ENCODE measurements at regions not wholly inside any gene's neighbourhood (a gene's known extent, or its start where the extent isn't known, plus 50 kb on each side); places are given as distances from the start of the nearest gene placed in this dataset.
"Not testable (repeated sequence)": the region's sequence is repeated elsewhere in the genome, so short reads cannot be mapped to it uniquely, and the experiment has no call there.

- Histone ChIP-seq H3F3A (ENCODE audit: insufficient read depth) (no peaks in the 10 kb centered on the region), H2AFZ (ENCODE audit: low read depth, low read length, severe bottlenecking) (no peak overlapping the region), H3K4me3 (ENCODE audit: insufficient read depth, low read length, poor library complexity, severe bottlenecking) (no peak overlapping the region), H4K20me1 (ENCODE audit: low read depth, low read length) (no peaks in the 10 kb centered on the region), H3K9ac (ENCODE audit: low read length) (no peak overlapping the region), H3K9me2 (replicated peaks; ENCODE audit: insufficient read depth, low read length) (no peaks in the 10 kb centered on the region), H3K4me2 (ENCODE audit: low read depth, low read length, poor library complexity, severe bottlenecking) (no peak overlapping the region), H3K9me3 (ENCODE audit: insufficient read depth, low read length) (peaks cover 6% of the 10 kb centered on the region; the same call in 1 of the 2 replicates), H3K79me2 (ENCODE audit: insufficient read depth, low read length) (no peaks in the 10 kb centered on the region), H3K36me3 (ENCODE audit: low read length) (no peaks in the 10 kb centered on the region), H3K27ac (ENCODE audit: low read depth, low read length) (no peak overlapping the region), H3K27me3 (ENCODE audit: low read length) (no peaks in the 10 kb centered on the region)
- TF ChIP-seq CTCF (IDR thresholded peaks at IDR 0.05; ENCODE audit: insufficient read depth, low read length, poor library complexity, severe bottlenecking) (no peak), EZH2phosphoT487 (conservative IDR thresholded peaks at IDR 0.05; ENCODE audit: low read length) (no peak)
Measured at GRCh38 chr2:161486111-161486510, 70.0 kb downstream of the TBR1 start.

GRCh38 chr2:161488131-161488699 lies 72.1 kb downstream of the TBR1 start:
- Histone ChIP-seq H3K27ac (ENCODE audit: low read depth, low read length) (no peak overlapping the region), H3K27me3 (ENCODE audit: low read length) (no peaks in the 10 kb centered on the region), H2AFZ (ENCODE audit: low read depth, low read length, severe bottlenecking) (no peak overlapping the region), H3F3A (ENCODE audit: insufficient read depth) (no peaks in the 10 kb centered on the region), H4K20me1 (ENCODE audit: low read depth, low read length) (no peaks in the 10 kb centered on the region), H3K9me3 (ENCODE audit: insufficient read depth, low read length) (no peaks in the 10 kb centered on the region), H3K9ac (ENCODE audit: low read length) (no peak overlapping the region), H3K4me3 (ENCODE audit: insufficient read depth, low read length, poor library complexity, severe bottlenecking) (no peak overlapping the region), H3K36me3 (ENCODE audit: low read length) (no peaks in the 10 kb centered on the region), H3K9me2 (replicated peaks; ENCODE audit: insufficient read depth, low read length) (no peaks in the 10 kb centered on the region), H3K4me2 (ENCODE audit: low read depth, low read length, poor library complexity, severe bottlenecking) (no peak overlapping the region), H3K79me2 (ENCODE audit: insufficient read depth, low read length) (no peaks in the 10 kb centered on the region)
- no peak for TF ChIP-seq CTCF (IDR thresholded peaks at IDR 0.05; ENCODE audit: insufficient read depth, low read length, poor library complexity, severe bottlenecking)
- no peak for TF ChIP-seq EZH2phosphoT487 (conservative IDR thresholded peaks at IDR 0.05; ENCODE audit: low read length)

- H3K79me2 ChIP-seq (ENCODE audit: insufficient read depth, low read length), result no peaks in the 10 kb centered on the region
- no peaks in the 10 kb centered on the region for H3K27me3 ChIP-seq (ENCODE audit: low read length)
- no peaks in the 10 kb centered on the region for H3F3A ChIP-seq (ENCODE audit: insufficient read depth)
- no peak overlapping the region for H3K27ac ChIP-seq (ENCODE audit: low read depth, low read length)
- H3K9me2 ChIP-seq (replicated peaks; ENCODE audit: insufficient read depth, low read length), result no peaks in the 10 kb centered on the region
- no peak overlapping the region for H3K9ac ChIP-seq (ENCODE audit: low read length)
- H4K20me1 ChIP-seq (ENCODE audit: low read depth, low read length), result no peaks in the 10 kb centered on the region
- no peaks in the 10 kb centered on the region for H3K36me3 ChIP-seq (ENCODE audit: low read length)
- H3K9me3 ChIP-seq (ENCODE audit: insufficient read depth, low read length), result no peaks in the 10 kb centered on the region
- TF ChIP-seq EZH2phosphoT487 (conservative IDR thresholded peaks at IDR 0.05; ENCODE audit: low read length) (no peak), CTCF (IDR thresholded peaks at IDR 0.05; ENCODE audit: insufficient read depth, low read length, poor library complexity, severe bottlenecking) (no peak)
- H3K4me3 ChIP-seq (ENCODE audit: insufficient read depth, low read length, poor library complexity, severe bottlenecking), result no peak overlapping the region
- H3K4me2 ChIP-seq (ENCODE audit: low read depth, low read length, poor library complexity, severe bottlenecking), result no peak overlapping the region
- no peak overlapping the region for H2AFZ ChIP-seq (ENCODE audit: low read depth, low read length, severe bottlenecking)
Measured at GRCh38 chr2:161488879-161489278, 72.8 kb downstream of the TBR1 start.

GRCh38 chr2:161500892-161501610 lies 85.0 kb downstream of the TBR1 start:
- H3K4me2 ChIP-seq (ENCODE audit: low read depth, low read length, poor library complexity, severe bottlenecking); H4K20me1 ChIP-seq (ENCODE audit: low read depth, low read length); H3K4me3 ChIP-seq (ENCODE audit: insufficient read depth, low read length, poor library complexity, severe bottlenecking); H3F3A ChIP-seq (ENCODE audit: insufficient read depth); H3K27me3 ChIP-seq (ENCODE audit: low read length); H3K79me2 ChIP-seq (ENCODE audit: insufficient read depth, low read length); H3K27ac ChIP-seq (ENCODE audit: low read depth, low read length); H3K9ac ChIP-seq (ENCODE audit: low read length); H3K36me3 ChIP-seq (ENCODE audit: low read length); H2AFZ ChIP-seq (ENCODE audit: low read depth, low read length, severe bottlenecking); H3K9me3 ChIP-seq (ENCODE audit: insufficient read depth, low read length); H3K9me2 ChIP-seq (replicated peaks; ENCODE audit: insufficient read depth, low read length): not testable (repeated sequence)

GRCh38 chr2:161502279-161502678 lies 86.2 kb downstream of the TBR1 start:
- not testable (repeated sequence) for H3K79me2 ChIP-seq (ENCODE audit: insufficient read depth, low read length); H3K4me3 ChIP-seq (ENCODE audit: insufficient read depth, low read length, poor library complexity, severe bottlenecking); H3K27ac ChIP-seq (ENCODE audit: low read depth, low read length); H3K9me2 ChIP-seq (replicated peaks; ENCODE audit: insufficient read depth, low read length); H3K27me3 ChIP-seq (ENCODE audit: low read length); H2AFZ ChIP-seq (ENCODE audit: low read depth, low read length, severe bottlenecking); H3K9me3 ChIP-seq (ENCODE audit: insufficient read depth, low read length); H3K9ac ChIP-seq (ENCODE audit: low read length); H4K20me1 ChIP-seq (ENCODE audit: low read depth, low read length); H3F3A ChIP-seq (ENCODE audit: insufficient read depth); H3K4me2 ChIP-seq (ENCODE audit: low read depth, low read length, poor library complexity, severe bottlenecking); H3K36me3 ChIP-seq (ENCODE audit: low read length)
